HCT116 (cell line): ENCODE measurements at regions not wholly inside any gene's neighbourhood (a gene's known extent, or its start where the extent isn't known, plus 50 kb on each side); places are given as distances from the start of the nearest gene placed in this dataset.

Experiments
- CEBPB ChIP-seq: IDR thresholded peaks from 2 replicates; pipeline ENCODE4 v1.6.1; 2012; ENCODE audit warnings: low read depth
- CTCF ChIP-seq, 3 experiments: fragments of 200-600 bp in 1 of 3; sonication (generic) in 1 of 3; IDR thresholded peaks in 2 of 3; conservative IDR thresholded peaks in 1 of 3; 2 replicates each; pipeline ENCODE4 v1.5.1; 2012 to 2017; ENCODE audit warnings: low read depth in 2 of 3, low read length in 2 of 3, antibody characterized with exemption in 1 of 3, borderline replicate concordance in 1 of 3, control low read depth in 1 of 3, mild to moderate bottlenecking in 1 of 3, mixed read lengths in 1 of 3, mixed run types in 1 of 3, moderate library complexity in 1 of 3; ENCODE audit not compliant: insufficient read depth in 1 of 3
- EZH2 ChIP-seq: fragments of 200-600 bp; sonication (generic); IDR thresholded peaks from 2 replicates; pipeline ENCODE4 v1.6.1; 2017; ENCODE audit warnings: antibody characterized with exemption, mixed run types
- JUND ChIP-seq: IDR thresholded peaks from 2 replicates; pipeline ENCODE4 v1.6.1; 2012
- POLR2A ChIP-seq: IDR thresholded peaks from 2 replicates; pipeline ENCODE4 v1.7.0; 2011; ENCODE audit warnings: borderline replicate concordance; ENCODE audit not compliant: insufficient read depth, insufficient read length; ENCODE audit errors: extremely low read depth
- SIN3A ChIP-seq: IDR thresholded peaks from 2 replicates; pipeline ENCODE4 v1.6.1; 2012; ENCODE audit warnings: low read depth
- TCF7L2 ChIP-seq: IDR thresholded peaks from 2 replicates; pipeline ENCODE4 v1.7.0; 2011; ENCODE audit warnings: borderline replicate concordance, inconsistent platforms; ENCODE audit not compliant: insufficient read depth, insufficient read length; ENCODE audit errors: extremely low read depth
- YY1 ChIP-seq: IDR thresholded peaks from 2 replicates; pipeline ENCODE4 v1.6.1; 2011; ENCODE audit warnings: low read length, low read depth, moderate library complexity, mild to moderate bottlenecking; ENCODE audit not compliant: insufficient replicate concordance; ENCODE audit errors: extremely low read depth
- ZBTB33 ChIP-seq: IDR thresholded peaks from 2 replicates; pipeline ENCODE4 v1.6.1; 2011; ENCODE audit warnings: mild to moderate bottlenecking, low read length, moderate library complexity; ENCODE audit not compliant: insufficient replicate concordance; ENCODE audit errors: extremely low read depth
- ZNF274 ChIP-seq: fragments of 200-500 bp; sonication (Bioruptor generic); IDR thresholded peaks from 2 replicates; pipeline ENCODE4 v1.6.1; 2014; ENCODE audit warnings: mild to moderate bottlenecking, low read depth, low read length, inconsistent platforms
- TF ChIP-seq, protein P1 (sequence below): IDR thresholded peaks from 2 replicates; pipeline ENCODE4 v1.6.1; 2012; ENCODE audit warnings: low read depth

GRCh38 chr12:127383281-127383680, 883.7 kb upstream of the TMEM132C start:
- TF ChIP-seq CTCF (IDR thresholded peaks at IDR 0.05 in 2 of 3, conservative IDR thresholded peaks at IDR 0.05 in 1 of 3; ENCODE audit: borderline replicate concordance in 1 of 3, insufficient read depth in 1 of 3, low read depth in 2 of 3, low read length in 2 of 3) (no peak), EZH2 (no peak), ZNF274 (no peak), POLR2A (no peak), SIN3A (no peak), CEBPB (no peak), TCF7L2 (no peak), JUND (no peak), YY1 (no peak), ZBTB33 (no peak)
- TF ChIP-seq, protein P1, sequence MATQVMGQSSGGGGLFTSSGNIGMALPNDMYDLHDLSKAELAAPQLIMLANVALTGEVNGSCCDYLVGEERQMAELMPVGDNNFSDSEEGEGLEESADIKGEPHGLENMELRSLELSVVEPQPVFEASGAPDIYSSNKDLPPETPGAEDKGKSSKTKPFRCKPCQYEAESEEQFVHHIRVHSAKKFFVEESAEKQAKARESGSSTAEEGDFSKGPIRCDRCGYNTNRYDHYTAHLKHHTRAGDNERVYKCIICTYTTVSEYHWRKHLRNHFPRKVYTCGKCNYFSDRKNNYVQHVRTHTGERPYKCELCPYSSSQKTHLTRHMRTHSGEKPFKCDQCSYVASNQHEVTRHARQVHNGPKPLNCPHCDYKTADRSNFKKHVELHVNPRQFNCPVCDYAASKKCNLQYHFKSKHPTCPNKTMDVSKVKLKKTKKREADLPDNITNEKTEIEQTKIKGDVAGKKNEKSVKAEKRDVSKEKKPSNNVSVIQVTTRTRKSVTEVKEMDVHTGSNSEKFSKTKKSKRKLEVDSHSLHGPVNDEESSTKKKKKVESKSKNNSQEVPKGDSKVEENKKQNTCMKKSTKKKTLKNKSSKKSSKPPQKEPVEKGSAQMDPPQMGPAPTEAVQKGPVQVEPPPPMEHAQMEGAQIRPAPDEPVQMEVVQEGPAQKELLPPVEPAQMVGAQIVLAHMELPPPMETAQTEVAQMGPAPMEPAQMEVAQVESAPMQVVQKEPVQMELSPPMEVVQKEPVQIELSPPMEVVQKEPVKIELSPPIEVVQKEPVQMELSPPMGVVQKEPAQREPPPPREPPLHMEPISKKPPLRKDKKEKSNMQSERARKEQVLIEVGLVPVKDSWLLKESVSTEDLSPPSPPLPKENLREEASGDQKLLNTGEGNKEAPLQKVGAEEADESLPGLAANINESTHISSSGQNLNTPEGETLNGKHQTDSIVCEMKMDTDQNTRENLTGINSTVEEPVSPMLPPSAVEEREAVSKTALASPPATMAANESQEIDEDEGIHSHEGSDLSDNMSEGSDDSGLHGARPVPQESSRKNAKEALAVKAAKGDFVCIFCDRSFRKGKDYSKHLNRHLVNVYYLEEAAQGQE: no peak
